ENCODE measurements at regions not wholly inside any gene's neighbourhood (a gene's known extent, or its start where the extent isn't known, plus 50 kb on each side); places are given as distances from the start of the nearest gene placed in this dataset.

- BruUV-seq (replicated peaks): no TSS peak
- H3K4me1 Mint-ChIP-seq (ENCODE audit: low read depth, unreplicated experiment): no peaks in the 10 kb centered on the region
- no peak overlapping the region for H3K27ac Mint-ChIP-seq (ENCODE audit: unreplicated experiment)
- CTCF ChIA-PET: no interaction called here
- no peak for TF ChIP-seq CTCF (IDR thresholded peaks at IDR 0.05; ENCODE audit: unreplicated experiment)
- no peaks in the 10 kb centered on the region for H3K36me3 Mint-ChIP-seq (ENCODE audit: insufficient read depth, unreplicated experiment)
- intact Hi-C loops (cut with micrococcal nuclease; ENCODE audit: unreplicated experiment): no loop called here
- H3K27me3 Mint-ChIP-seq (ENCODE audit: unreplicated experiment): no peaks in the 10 kb centered on the region
- no peak for DNase-seq
- no peak overlapping the region for H3K4me3 Mint-ChIP-seq (ENCODE audit: low read depth, unreplicated experiment)
- peaks cover 2% of the 10 kb centered on the region for H3K9me3 Mint-ChIP-seq (ENCODE audit: low read depth, unreplicated experiment)
Measured at GRCh38 chr4:175971388-175972179, 94.1 kb upstream of the WDR17 start.

GRCh38 chr4:175973027-175973923 is 92.4 kb upstream of the WDR17 start:
- Mint-ChIP-seq H3K27me3 (ENCODE audit: unreplicated experiment) (no peaks in the 10 kb centered on the region), H3K4me3 (ENCODE audit: low read depth, unreplicated experiment) (no peak overlapping the region), H3K27ac (ENCODE audit: unreplicated experiment) (no peak overlapping the region), H3K4me1 (ENCODE audit: low read depth, unreplicated experiment) (no peaks in the 10 kb centered on the region), H3K36me3 (ENCODE audit: insufficient read depth, unreplicated experiment) (no peaks in the 10 kb centered on the region), H3K9me3 (ENCODE audit: low read depth, unreplicated experiment) (no peaks in the 10 kb centered on the region)
- TF ChIP-seq CTCF (IDR thresholded peaks at IDR 0.05; ENCODE audit: unreplicated experiment): no peak
- no TSS peak for BruUV-seq (replicated peaks)
- CTCF ChIA-PET: no interaction called here
- intact Hi-C loops (cut with micrococcal nuclease; ENCODE audit: unreplicated experiment): no loop called here
- DNase-seq: no peak

GRCh38 chr4:175983636-175984035 is 82.0 kb upstream of the WDR17 start:
- no TSS peak for BruUV-seq (replicated peaks)
- Mint-ChIP-seq H3K9me3 (ENCODE audit: low read depth, unreplicated experiment) (no peaks in the 10 kb centered on the region), H3K27ac (ENCODE audit: unreplicated experiment) (no peak overlapping the region), H3K36me3 (ENCODE audit: insufficient read depth, unreplicated experiment) (no peaks in the 10 kb centered on the region), H3K4me3 (ENCODE audit: low read depth, unreplicated experiment) (no peak overlapping the region), H3K4me1 (ENCODE audit: low read depth, unreplicated experiment) (no peaks in the 10 kb centered on the region), H3K27me3 (ENCODE audit: unreplicated experiment) (no peaks in the 10 kb centered on the region)
- no peak for DNase-seq
- TF ChIP-seq CTCF (IDR thresholded peaks at IDR 0.05; ENCODE audit: unreplicated experiment): no peak
- intact Hi-C loops (cut with micrococcal nuclease; ENCODE audit: unreplicated experiment): no loop called here
- CTCF ChIA-PET: no interaction called here

GRCh38 chr4:175986668-175987067 is 79.0 kb upstream of the WDR17 start:
- intact Hi-C loops (cut with micrococcal nuclease; ENCODE audit: unreplicated experiment): no loop called here
- CTCF ChIA-PET: no interaction called here

More at GRCh38 chr4:175986668-175987067, 79.0 kb upstream of the WDR17 start:
- Mint-ChIP-seq H3K4me3 (ENCODE audit: low read depth, unreplicated experiment) (no peak overlapping the region), H3K27me3 (ENCODE audit: unreplicated experiment) (no peaks in the 10 kb centered on the region), H3K27ac (ENCODE audit: unreplicated experiment) (no peak overlapping the region), H3K4me1 (ENCODE audit: low read depth, unreplicated experiment) (no peaks in the 10 kb centered on the region), H3K36me3 (ENCODE audit: insufficient read depth, unreplicated experiment) (no peaks in the 10 kb centered on the region), H3K9me3 (ENCODE audit: low read depth, unreplicated experiment) (no peaks in the 10 kb centered on the region)
- BruUV-seq (replicated peaks): no TSS peak
- no peak for DNase-seq
- no peak for TF ChIP-seq CTCF (IDR thresholded peaks at IDR 0.05; ENCODE audit: unreplicated experiment)
